DMS79 treated with DMSO at 0.1 percent for 48 hours (cell line): ENCODE measurements at regions not wholly inside any gene's neighbourhood (a gene's known extent, or its start where the extent isn't known, plus 50 kb on each side); places are given as distances from the start of the nearest gene placed in this dataset.

Experiments used
- DNase-seq: peaks from one replicate; lab custom pipeline; 2025; lab: John Stamatoyannopoulos, UW

DNA sequence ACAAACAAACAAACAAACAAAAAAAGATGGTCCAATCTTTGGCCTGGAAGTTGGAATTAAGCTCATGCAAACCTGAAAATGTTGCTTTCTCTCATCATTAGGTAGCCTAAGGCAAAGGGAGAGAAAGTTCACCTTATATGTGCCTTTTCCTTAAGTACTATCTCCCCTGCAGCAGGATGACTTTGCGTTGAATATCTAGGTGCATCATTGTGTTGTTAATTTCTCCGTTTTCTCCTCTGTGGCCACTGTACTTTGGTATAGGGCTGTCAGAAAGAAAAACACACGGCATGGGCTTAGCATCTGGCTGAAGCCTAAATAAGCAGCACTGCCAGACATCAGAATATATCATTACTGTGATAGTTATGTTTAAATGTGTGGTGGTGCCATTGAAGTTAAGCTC lies 345.5 kb downstream of the BCAT1 start:
- no peak for DNase-seq

GRCh38 chr12:24600996-24601395 lies 347.9 kb downstream of the BCAT1 start:
- no peak for DNase-seq

- DNase-seq: no peak
Observed at GRCh38 chr12:24600551-24600950, 348.4 kb downstream of the BCAT1 start.

DNA sequence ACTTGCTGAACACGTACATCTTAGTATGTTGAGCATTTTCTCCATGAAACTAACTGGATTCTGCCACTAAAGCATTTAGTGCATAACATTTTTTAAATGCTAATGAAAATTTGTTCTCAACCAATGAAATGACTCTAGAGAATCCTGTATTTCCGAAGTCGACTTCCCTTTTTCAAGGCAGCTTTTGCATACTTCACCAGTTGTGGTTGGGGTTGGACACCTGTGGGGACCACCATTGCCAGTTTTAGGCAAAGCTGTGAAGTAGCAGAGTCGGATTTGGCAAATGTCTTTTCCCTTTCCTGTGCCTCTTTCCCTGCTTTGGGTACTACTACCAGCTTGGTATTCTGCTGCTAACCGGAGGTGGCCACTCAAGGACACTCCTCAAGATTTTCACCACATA lies 349.2 kb downstream of the BCAT1 start:
- DNase-seq: no peak

GRCh38 chr12:24597580-24597979 lies 351.3 kb downstream of the BCAT1 start:
- no peak for DNase-seq

DNA sequence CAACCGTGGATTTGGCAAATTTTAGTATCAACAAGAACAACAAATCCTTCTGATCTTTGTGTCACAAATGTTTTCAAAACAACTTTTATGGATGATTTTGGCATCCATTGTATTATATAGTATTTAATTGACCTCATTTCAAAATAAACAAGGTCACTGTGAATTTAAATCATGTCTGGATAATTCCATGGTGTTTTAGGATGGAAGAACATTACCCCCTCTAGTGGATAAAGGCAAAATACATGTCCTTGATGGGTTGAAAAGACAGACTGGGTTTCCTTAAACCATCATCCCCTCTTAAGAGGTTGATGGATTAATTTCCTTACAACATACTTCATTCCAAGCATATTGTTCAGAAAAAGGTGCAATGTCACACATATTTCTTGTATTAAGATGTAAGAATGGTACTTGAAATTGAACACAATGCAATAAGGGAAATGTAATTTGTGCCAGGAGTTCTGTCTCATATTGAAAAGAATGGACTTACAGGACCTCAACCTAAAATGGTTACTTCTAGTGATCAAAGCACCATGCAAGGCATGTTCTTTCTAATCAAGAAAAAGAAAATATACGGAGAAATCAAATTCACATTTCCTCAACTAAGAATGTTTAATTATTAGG lies 352.0 kb downstream of the BCAT1 start:
- no peak for DNase-seq

- no peak for DNase-seq
Observed at GRCh38 chr12:24595652-24596235, 353.2 kb downstream of the BCAT1 start.

- no peak for DNase-seq
Observed at GRCh38 chr12:24591715-24592440, 357.0 kb downstream of the BCAT1 start.

DNA sequence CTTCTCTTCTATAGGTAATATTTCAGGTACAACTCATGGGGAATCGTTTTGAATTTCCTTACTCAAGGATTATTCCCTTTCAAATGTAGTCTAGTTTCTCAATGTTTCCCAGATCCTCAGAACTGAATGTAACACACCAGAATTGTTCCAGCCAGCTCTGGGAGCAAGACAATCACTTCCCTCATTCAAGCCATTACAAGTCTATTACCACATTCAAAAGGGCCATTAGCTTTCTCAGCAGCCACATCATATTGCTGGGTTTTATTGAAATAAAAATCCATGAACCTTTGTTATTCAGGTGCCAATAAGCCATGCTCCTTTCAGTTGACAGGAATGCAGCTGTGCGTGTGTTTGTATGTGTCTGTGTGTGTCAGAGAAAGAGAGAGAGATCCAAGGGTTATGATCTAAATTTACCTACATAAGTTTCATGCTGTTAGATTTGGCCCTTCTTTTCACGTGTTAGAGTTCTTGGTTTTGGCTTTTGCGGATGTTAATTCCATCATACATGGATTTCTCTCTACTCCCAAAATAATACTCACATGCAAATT lies 357.7 kb downstream of the BCAT1 start:
- DNase-seq: no peak

DNA sequence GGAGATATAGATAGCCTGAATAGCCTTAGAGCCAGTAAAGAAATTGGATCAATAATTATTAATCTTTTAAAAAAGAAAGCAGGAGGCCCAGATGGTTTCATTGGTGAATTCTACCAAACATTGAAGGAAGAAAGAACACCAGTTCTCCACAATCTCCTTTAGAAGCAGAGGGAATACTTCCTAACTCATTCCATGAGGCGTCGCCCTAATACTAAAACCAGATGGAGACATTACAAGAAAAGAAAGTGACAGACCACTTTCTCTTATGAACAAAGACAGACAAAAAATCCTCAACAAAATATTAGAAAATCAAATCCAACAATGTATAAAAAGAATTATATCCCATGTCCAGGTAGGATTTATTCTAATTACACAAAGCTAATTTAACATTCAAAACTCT lies 362.6 kb downstream of the BCAT1 start:
- no peak for DNase-seq

DNA sequence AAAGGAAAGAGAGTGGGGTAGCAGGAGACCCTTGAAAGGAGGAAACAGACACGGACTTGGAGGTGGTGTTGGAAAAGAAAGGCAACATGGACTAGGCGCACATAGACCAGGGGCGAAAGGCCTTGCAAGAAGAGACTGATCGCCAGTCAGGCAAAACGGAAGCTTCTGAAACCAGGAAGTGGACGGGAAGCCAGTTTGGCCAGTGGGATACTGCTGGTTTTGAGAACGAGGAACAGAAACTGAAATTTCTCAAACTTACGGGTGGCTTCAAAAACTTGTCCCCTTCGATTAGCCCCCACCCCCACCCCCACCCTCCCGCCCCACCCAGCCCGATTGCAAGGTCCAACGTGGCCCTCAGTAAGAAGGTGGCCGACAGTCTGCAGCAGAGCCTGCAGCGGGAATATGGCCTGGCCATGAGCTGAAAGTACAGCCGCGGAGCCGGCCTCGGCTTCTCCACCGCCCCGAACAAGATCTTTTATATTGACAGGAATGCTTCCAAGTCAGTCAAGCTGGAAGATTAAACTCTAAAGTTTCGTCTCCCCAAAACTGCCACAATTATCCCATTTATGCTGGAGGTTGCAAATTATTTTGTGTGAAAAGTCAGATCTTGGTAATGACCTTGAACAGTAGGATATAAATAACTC lies 364.7 kb downstream of the BCAT1 start:
- no peak for DNase-seq

GRCh38 chr12:24582954-24583601 lies 365.8 kb downstream of the BCAT1 start:
- DNase-seq: no peak

DNA sequence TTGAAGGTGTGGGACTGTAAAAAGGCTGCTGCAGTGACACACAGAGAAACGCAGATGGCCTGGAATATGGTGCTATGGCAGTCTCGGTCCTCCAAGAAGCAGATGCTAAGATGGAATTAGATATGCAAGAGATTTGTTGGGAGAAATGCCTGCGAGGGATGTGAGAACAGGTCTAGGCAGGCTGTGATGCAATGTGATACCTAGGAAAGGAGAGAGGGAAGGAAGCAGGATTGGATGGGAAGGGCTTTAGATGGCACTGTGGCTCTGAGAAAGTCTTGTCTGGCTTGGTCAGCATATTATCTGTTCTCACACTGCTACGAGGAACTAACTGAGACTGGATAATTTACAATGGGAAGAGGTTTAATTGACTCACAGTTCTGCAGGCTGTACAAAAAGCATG lies 374.4 kb downstream of the BCAT1 start:
- DNase-seq: no peak

DNA sequence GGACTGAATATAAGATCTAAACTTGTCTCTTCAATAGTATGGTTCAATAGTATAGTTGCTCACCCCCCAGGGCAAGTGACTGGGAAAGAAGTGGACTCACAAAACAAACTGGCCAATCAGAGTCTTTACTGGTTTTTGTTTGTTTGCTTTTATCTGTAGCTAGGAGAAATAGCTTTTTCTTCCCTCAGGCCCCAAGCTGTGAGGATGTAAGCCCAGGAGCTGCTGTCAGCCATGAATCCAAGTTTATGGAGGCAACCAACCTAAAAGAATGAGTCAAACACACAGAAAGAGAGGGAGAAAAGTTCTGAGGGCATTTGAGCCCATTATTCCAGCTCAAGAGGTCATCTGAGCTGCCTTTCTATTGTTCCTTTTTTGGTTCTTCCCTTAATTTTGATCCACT lies 375.3 kb downstream of the BCAT1 start:
- DNase-seq: no peak

DNA sequence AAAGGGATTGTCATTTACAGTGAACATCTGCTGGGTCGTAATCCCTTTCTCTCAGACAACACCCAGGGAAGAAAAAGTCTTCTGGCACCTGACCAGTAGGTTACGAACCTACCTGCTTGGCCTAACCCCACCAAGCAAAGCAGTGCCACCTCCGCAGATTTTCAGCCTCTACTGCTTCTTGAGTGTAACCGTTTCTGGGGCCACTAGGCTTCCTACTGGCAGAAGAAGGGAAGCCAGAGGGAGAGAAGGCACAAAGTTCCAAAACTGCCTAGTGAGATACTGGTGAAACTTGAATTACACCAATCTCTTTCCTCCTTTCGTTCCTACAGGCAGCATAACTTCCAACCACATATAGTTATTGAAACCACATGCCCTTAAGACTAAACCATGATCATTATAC lies 383.6 kb downstream of the BCAT1 start:
- no peak for DNase-seq

- no peak for DNase-seq
Observed at GRCh38 chr12:24562771-24563431, 386.0 kb downstream of the BCAT1 start.

DNA sequence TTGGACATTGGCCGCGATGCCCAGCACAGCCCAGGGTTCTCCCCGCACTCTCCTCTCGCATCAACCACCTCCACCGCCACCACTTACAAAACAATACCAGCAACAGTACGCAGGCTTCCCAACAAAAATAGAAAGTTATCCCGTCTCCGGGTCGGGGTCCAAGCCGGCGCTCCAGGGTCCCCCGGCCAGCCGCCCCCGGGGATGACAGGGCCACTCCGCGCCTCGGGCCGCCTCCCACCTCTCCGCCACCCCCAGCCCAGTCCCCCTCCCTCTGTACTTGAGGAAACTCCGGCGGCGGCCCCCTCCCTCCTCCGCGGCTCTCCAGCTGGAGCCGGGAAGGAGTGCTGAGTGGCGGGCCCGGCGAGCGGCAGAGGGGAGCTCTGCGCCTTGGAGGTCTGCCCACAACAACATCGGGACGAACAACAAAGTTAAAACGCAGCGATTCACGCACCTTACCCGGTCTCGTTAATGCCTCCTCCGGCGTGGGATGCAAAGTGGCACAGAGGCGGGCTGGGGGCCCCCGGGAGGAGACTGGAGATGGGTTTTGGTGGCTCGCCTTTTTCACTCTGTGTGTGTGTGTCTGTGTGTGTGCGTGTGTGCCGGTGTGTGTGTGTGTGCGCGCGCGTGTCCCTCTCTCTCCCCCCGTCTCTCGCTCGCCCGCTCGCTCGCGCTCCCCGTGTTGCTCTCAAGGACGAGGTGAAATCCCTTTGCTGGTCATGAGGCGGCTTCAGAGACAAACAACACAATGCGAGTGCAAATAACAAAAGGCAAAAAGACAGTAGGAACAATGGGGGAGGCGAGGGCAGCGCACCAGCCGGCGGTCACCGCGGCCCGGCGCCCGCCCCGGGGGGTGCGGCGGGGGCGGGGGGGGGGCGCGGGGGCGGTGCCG lies 386.8 kb downstream of the BCAT1 start:
- peak; percentile 11 for DNase-seq

- DNase-seq: no peak
Observed at GRCh38 chr12:24561411-24561871, 387.5 kb downstream of the BCAT1 start.

DNA sequence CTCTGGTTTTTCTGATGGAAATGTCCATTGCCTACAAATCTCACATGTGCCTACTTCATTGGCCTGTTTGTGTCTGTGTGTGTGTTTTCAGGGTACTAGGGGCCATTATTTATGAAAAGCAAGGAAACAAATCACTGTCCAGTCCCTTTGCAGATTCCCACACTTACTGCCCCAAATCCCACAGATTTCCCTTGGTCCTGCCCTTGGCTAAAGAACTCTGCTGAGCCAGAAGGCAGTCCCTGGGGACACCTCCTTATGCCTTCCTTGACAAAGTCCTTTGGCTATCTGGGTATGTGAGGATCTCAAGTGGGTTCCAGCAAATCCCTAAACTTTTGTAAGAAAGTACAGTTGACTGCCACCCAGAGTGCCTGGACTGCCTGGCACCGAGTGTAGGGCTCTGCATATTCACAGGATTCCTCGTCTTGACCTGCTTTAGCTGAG lies 388.1 kb downstream of the BCAT1 start:
- DNase-seq: no peak

DNA sequence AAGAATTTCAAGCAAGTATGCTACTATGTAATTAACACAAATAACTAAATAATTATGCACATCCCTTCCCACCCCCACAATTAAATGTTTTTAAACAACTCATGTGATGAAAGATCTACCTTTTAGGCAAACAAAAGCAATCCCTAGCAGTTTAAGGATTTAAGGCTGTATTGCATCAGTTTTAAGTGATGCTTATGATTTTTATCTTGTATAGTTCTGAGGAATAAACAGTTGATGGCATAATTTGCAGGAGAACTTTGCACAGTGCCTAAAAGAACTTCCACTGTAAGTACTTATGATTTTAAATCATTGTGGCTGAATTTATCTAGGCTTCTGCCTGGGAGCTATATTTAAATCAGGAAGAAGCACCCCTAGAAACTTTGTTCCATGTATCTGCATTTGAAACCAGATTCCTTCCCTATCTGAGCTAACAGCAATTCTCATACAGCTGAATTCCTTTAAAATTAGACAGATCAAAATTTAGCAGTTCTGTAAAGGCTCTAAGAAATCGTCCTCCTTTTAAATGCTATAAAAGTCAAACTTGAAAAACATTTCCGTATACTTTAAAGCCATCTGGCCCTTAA lies 388.6 kb downstream of the BCAT1 start:
- no peak for DNase-seq
